ENCODE measurements at regions not wholly inside any gene's neighbourhood (a gene's known extent, or its start where the extent isn't known, plus 50 kb on each side); places are given as distances from the start of the nearest gene placed in this dataset.

DNA sequence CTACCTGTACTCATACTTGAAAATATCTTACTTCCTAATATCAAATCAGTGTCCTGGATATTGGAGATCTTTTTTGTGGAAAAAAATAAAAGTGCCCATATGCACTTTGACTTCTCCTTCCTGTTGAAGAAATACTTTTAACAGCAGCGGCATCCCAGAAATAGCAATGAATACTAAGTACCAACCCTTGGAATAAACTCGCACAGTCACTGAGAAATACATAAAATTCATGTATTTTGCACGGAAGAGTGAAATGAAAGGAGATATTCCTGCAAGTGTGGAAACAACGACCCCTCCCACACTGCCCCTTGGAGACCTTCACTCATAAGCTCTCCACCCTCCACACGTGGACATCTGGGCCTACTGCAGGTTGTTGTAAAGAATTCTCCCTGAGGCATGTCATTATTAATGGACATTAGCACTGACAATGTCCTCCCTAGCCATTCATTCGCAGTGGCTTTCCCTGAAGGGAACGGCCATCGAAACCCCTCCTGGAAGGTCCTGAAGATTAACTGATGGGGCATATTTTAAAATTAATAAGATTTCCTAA, 407.6 kb upstream of the PFKP start:
- H3K4me3 ChIP-seq (ENCODE audit: low read depth, low read length, poor library complexity, severe bottlenecking) = no peak overlapping the region
- H3K79me2 ChIP-seq (ENCODE audit: insufficient read depth, low read depth, low read length) = no peaks in the 10 kb centered on the region
- POLR2A ChIA-PET = no interaction called here
- H3K9me2 ChIP-seq (ENCODE audit: insufficient read depth, low read length) = no peaks in the 10 kb centered on the region; the same call in 1 of the 2 replicates
- H3K36me3 ChIP-seq (ENCODE audit: insufficient read depth, low read length) = no peaks in the 10 kb centered on the region
- peaks cover 13% of the 10 kb centered on the region for H3K4me1 ChIP-seq (ENCODE audit: insufficient read depth, low read length, poor library complexity, severe bottlenecking)
- H2AFZ ChIP-seq (ENCODE audit: low read length) = no peak overlapping the region
- intact Hi-C loops (cut with micrococcal nuclease; ENCODE audit: unreplicated experiment) = no loop called here
- TF ChIP-seq EZH2phosphoT487 (IDR thresholded peaks at IDR 0.05; ENCODE audit: borderline replicate concordance, low read depth, low read length) = no peak
- TF ChIP-seq, protein P1, sequence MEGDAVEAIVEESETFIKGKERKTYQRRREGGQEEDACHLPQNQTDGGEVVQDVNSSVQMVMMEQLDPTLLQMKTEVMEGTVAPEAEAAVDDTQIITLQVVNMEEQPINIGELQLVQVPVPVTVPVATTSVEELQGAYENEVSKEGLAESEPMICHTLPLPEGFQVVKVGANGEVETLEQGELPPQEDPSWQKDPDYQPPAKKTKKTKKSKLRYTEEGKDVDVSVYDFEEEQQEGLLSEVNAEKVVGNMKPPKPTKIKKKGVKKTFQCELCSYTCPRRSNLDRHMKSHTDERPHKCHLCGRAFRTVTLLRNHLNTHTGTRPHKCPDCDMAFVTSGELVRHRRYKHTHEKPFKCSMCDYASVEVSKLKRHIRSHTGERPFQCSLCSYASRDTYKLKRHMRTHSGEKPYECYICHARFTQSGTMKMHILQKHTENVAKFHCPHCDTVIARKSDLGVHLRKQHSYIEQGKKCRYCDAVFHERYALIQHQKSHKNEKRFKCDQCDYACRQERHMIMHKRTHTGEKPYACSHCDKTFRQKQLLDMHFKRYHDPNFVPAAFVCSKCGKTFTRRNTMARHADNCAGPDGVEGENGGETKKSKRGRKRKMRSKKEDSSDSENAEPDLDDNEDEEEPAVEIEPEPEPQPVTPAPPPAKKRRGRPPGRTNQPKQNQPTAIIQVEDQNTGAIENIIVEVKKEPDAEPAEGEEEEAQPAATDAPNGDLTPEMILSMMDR (conservative IDR thresholded peaks at IDR 0.05; ENCODE audit: low read length) = no peak
- H3K27ac ChIP-seq (ENCODE audit: low read depth, low read length, poor library complexity, severe bottlenecking) = no peak overlapping the region
- no peaks in the 10 kb centered on the region for H4K20me1 ChIP-seq (ENCODE audit: insufficient read depth, low read length)
- no peaks in the 10 kb centered on the region for H3K9me3 ChIP-seq (ENCODE audit: low read length)
- DNase-seq (ENCODE audit: low spot score) = no peak
- CTCF ChIA-PET (ENCODE audit: unreplicated experiment) = no interaction called here
- 0 out of 2 replicates have a peak overlapping the region, but pooled peaks have one; percentile 57 for H3K4me2 ChIP-seq (ENCODE audit: low read length)
- BruUV-seq (replicated peaks) = no TSS peak

DNA sequence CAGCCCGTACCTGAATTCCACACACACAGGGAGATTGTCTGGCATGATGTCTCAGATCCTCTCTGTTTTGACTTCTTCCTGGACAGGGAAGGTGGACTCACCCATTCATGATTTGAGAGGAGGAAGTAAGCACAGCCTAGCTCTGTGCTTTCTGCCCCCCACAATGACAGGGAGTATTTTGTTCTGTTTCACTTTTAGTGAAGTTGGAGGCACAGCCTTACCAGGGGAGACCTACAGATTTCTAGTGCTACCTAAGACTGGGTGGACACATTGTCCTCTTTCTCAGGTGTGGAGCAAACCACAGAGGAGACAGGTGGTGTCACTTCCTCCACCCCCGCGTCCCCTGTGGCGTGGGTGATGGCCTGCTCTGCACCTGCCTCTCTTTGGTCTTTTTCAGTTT, 408.6 kb upstream of the PFKP start:
- ChIA-PET POLR2A (no interaction called here), CTCF (ENCODE audit: unreplicated experiment) (no interaction called here)
- no peak overlapping the region for H3K4me3 ChIP-seq (ENCODE audit: low read depth, low read length, poor library complexity, severe bottlenecking)
- peak; percentile 41 for DNase-seq (ENCODE audit: low spot score)
- no peaks in the 10 kb centered on the region; the same call in 1 of the 2 replicates for H3K9me2 ChIP-seq (ENCODE audit: insufficient read depth, low read length)
- peak overlapping the region; percentile 40; the same call in 1 of the 2 replicates for H2AFZ ChIP-seq (ENCODE audit: low read length)
- BruUV-seq (replicated peaks) = no TSS peak
- TF ChIP-seq, protein P1 (conservative IDR thresholded peaks at IDR 0.05; ENCODE audit: low read length) = no peak
- no peak for TF ChIP-seq EZH2phosphoT487 (IDR thresholded peaks at IDR 0.05; ENCODE audit: borderline replicate concordance, low read depth, low read length)
- H3K9me3 ChIP-seq (ENCODE audit: low read length) = no peaks in the 10 kb centered on the region
- H3K4me1 ChIP-seq (ENCODE audit: insufficient read depth, low read length, poor library complexity, severe bottlenecking) = peaks cover 16% of the 10 kb centered on the region
- no peaks in the 10 kb centered on the region for H3K36me3 ChIP-seq (ENCODE audit: insufficient read depth, low read length)
- no peaks in the 10 kb centered on the region for H4K20me1 ChIP-seq (ENCODE audit: insufficient read depth, low read length)
- intact Hi-C loops (cut with micrococcal nuclease; ENCODE audit: unreplicated experiment) = no loop called here
- H3K4me2 ChIP-seq (ENCODE audit: low read length) = peak overlapping the region; percentile 57
- H3K79me2 ChIP-seq (ENCODE audit: insufficient read depth, low read depth, low read length) = no peaks in the 10 kb centered on the region
- no peak overlapping the region for H3K27ac ChIP-seq (ENCODE audit: low read depth, low read length, poor library complexity, severe bottlenecking)

DNA sequence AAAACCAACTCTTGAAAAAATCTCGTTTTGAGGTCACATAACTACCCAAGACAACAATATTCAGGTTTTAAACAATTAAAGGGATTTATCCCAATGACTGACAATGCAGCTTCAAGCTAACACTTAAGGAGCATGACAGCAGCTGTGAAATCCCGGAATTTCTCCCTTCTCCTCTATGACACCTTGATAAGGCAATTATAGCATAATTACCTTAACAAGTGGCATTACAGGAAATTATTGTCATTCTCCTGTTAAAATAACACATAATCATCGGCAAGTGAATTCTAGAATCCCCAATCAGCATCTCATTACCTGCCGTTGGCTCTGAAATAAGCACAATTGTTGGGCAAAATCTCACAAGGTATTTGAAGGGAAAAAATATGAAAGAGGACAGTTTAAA, 417.0 kb upstream of the PFKP start:
- CTCF ChIA-PET (ENCODE audit: unreplicated experiment) = no interaction called here
- BruUV-seq (replicated peaks) = no TSS peak

More for the DNA sequence above, 417.0 kb upstream of the PFKP start:
- Histone ChIP-seq H3K4me3 (ENCODE audit: low read depth, low read length, poor library complexity, severe bottlenecking) (no peak overlapping the region), H4K20me1 (ENCODE audit: insufficient read depth, low read length) (no peaks in the 10 kb centered on the region), H3K4me1 (ENCODE audit: insufficient read depth, low read length, poor library complexity, severe bottlenecking) (peaks cover 6% of the 10 kb centered on the region), H3K79me2 (ENCODE audit: insufficient read depth, low read depth, low read length) (no peaks in the 10 kb centered on the region), H3K4me2 (ENCODE audit: low read length) (no peak overlapping the region), H3K27ac (ENCODE audit: low read depth, low read length, poor library complexity, severe bottlenecking) (no peak overlapping the region), H3K9me3 (ENCODE audit: low read length) (no peaks in the 10 kb centered on the region), H3K9me2 (ENCODE audit: insufficient read depth, low read length) (no peaks in the 10 kb centered on the region; the same call in 1 of the 2 replicates), H3K36me3 (ENCODE audit: insufficient read depth, low read length) (no peaks in the 10 kb centered on the region), H2AFZ (ENCODE audit: low read length) (no peak overlapping the region)
- POLR2A ChIA-PET = interaction anchor here (0.6 kb wide), 1 partner anchor 57 kb away, joined by 3 read pairs; no protein-coding TSS in a partner anchor
- intact Hi-C loops (cut with micrococcal nuclease; ENCODE audit: unreplicated experiment) = no loop called here
- no peak for DNase-seq (ENCODE audit: low spot score)
- TF ChIP-seq, protein P1 (conservative IDR thresholded peaks at IDR 0.05; ENCODE audit: low read length) = no peak
- TF ChIP-seq EZH2phosphoT487 (IDR thresholded peaks at IDR 0.05; ENCODE audit: borderline replicate concordance, low read depth, low read length) = no peak
